PC-9 (cell line): ENCODE measurements at regions not wholly inside any gene's neighbourhood (a gene's known extent, or its start where the extent isn't known, plus 50 kb on each side); places are given as distances from the start of the nearest gene placed in this dataset.
"Not testable (repeated sequence)": the region's sequence is repeated elsewhere in the genome, so short reads cannot be mapped to it uniquely, and the experiment has no call there.

ENCODE experiments used
- BruUV-seq: library from RNA; stranded (reverse); fragments of 400-500 nt; replicated peaks from 2 replicates; lab custom pipeline; 2021; lab: Mats Ljungman, UMichigan
- CTCF ChIA-PET: fragments of 300-600 bp; sonication (Branson Sonifier 250); formaldehyde crosslinking; loops from one replicate; lab custom pipeline; 2022; ENCODE audit warnings: antibody characterized with exemption; lab: Charles Lee
- POLR2A ChIA-PET: fragments of 300-600 bp; sonication (Branson Sonifier 250); formaldehyde crosslinking; loops from one replicate; lab custom pipeline; 2022; ENCODE audit warnings: antibody characterized with exemption; ENCODE audit not compliant: unreplicated experiment; lab: Charles Lee
- DNase-seq, 2 experiments: peaks; one replicate each; pipeline versions ENCODE4 v3.0.0 to v3.0.0-alpha.2; 2015 to 2022; ENCODE audit warnings: mixed read lengths in 1 of 2
- H2AFZ ChIP-seq: fragments of 200-600 bp; sonication (generic); 2 replicates; pipeline ENCODE4 v1.8.1; 2017; ENCODE audit warnings: antibody characterized with exemption
- H3F3A ChIP-seq: fragments of 200-600 bp; sonication (generic); 2 replicates; pipeline ENCODE4 v1.8.1; 2017; ENCODE audit warnings: antibody characterized with exemption, mild to moderate bottlenecking, low read depth; ENCODE audit not compliant: insufficient read depth
- H3K27ac ChIP-seq: fragments of 200-600 bp; sonication (generic); 2 replicates; pipeline ENCODE4 v1.6.1; 2016; ENCODE audit warnings: mixed run types
- H3K27me3 ChIP-seq: fragments of 200-600 bp; sonication (generic); 2 replicates; pipeline ENCODE4 v1.6.1; 2016; ENCODE audit warnings: low read depth, mixed run types; ENCODE audit not compliant: insufficient read depth
- H3K36me3 ChIP-seq: fragments of 200-600 bp; sonication (generic); 2 replicates; pipeline ENCODE4 v1.6.1; 2016; ENCODE audit warnings: low read depth, mixed run types
- H3K4me1 ChIP-seq: fragments of 200-600 bp; sonication (generic); replicated peaks from 2 replicates; pipeline ENCODE4 v1.6.1; 2016; ENCODE audit warnings: mixed run types; ENCODE audit not compliant: insufficient read depth
- H3K4me2 ChIP-seq: fragments of 200-600 bp; sonication (generic); 2 replicates; pipeline ENCODE4 v1.6.1; 2017; ENCODE audit warnings: mixed run types
- H3K4me3 ChIP-seq: fragments of 200-600 bp; sonication (generic); 2 replicates; pipeline ENCODE4 v1.6.1; 2016; ENCODE audit warnings: mixed run types
- H3K79me2 ChIP-seq: fragments of 200-600 bp; sonication (generic); 2 replicates; pipeline ENCODE4 v1.6.1; 2017; ENCODE audit warnings: low read depth, mixed run types
- H3K9me2 ChIP-seq: fragments of 200-600 bp; sonication (generic); 2 replicates; pipeline ENCODE4 v1.8.1; 2017; ENCODE audit warnings: mild to moderate bottlenecking; ENCODE audit not compliant: insufficient read depth
- H3K9me3 ChIP-seq: fragments of 200-600 bp; sonication (generic); 2 replicates; pipeline ENCODE4 v1.8.1; 2016; ENCODE audit warnings: low read depth; ENCODE audit not compliant: insufficient read depth
- H4K20me1 ChIP-seq: fragments of 200-600 bp; sonication (generic); 2 replicates; pipeline ENCODE4 v1.8.1; 2017; ENCODE audit not compliant: insufficient read depth
- EZH2 ChIP-seq: fragments of 200-600 bp; sonication (generic); IDR thresholded peaks from 2 replicates; pipeline ENCODE4 v1.8.0; 2017; ENCODE audit warnings: antibody characterized with exemption, low read depth
- intact Hi-C: fragments of 100-400 bp; cut with micrococcal nuclease; formaldehyde crosslinking; loops from one replicate; pipeline ENCODE4 v1.10.0; 2022; ENCODE audit not compliant: unreplicated experiment
- TF ChIP-seq, protein P1 (sequence below): fragments of 200-600 bp; sonication (generic); conservative IDR thresholded peaks from 2 replicates; pipeline ENCODE4 v1.6.1; 2017; ENCODE audit warnings: mixed run types, antibody characterized with exemption, mild to moderate bottlenecking, moderate library complexity

DNA sequence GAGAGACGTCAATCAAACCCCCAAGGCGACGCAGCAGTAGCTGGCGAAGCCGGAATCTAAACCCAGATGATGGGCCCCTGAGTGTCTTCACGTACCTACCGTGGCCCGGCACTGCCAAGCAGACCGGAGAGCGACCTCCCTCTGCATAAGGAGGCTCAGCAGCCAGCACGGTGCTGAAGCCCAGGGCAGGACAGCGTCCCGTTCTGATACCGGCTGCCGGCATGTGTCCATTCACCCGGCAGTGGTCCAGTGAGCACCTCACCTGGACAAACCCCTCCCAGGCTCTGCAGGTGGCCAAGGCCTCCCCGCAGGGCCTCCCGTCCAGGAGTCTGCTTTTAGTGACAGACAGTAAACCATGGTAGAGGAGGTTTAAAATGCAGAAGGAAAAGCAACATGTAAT, 142.0 kb downstream of the BRD1 start:
- H3K9me3 ChIP-seq, result no peaks in the 10 kb centered on the region
- no peaks in the 10 kb centered on the region for H3K36me3 ChIP-seq
- no peaks in the 10 kb centered on the region for H3K79me2 ChIP-seq
- peaks cover 95% of the 10 kb centered on the region for H3K27me3 ChIP-seq
- H3K4me2 ChIP-seq, result no peak overlapping the region
- intact Hi-C loops, result no loop called here
- H3K4me1 ChIP-seq, result no peaks in the 10 kb centered on the region
- ChIA-PET CTCF (no interaction called here), POLR2A (no interaction called here)
- TF ChIP-seq EZH2, result no peak
- peaks cover 6% of the 10 kb centered on the region; the same call in 1 of the 2 replicates for H4K20me1 ChIP-seq
- no TSS peak for BruUV-seq
- no peak for DNase-seq
- H3K4me3 ChIP-seq, result no peak overlapping the region
- H3K9me2 ChIP-seq, result no peaks in the 10 kb centered on the region
- no peak overlapping the region for H3K27ac ChIP-seq
- no peak overlapping the region for H2AFZ ChIP-seq
- no peaks in the 10 kb centered on the region for H3F3A ChIP-seq

GRCh38 chr22:49685116-49685515, 142.6 kb downstream of the BRD1 start:
- Histone ChIP-seq H2AFZ (no peak overlapping the region), H3K79me2 (no peaks in the 10 kb centered on the region), H4K20me1 (peaks cover 6% of the 10 kb centered on the region; the same call in 1 of the 2 replicates), H3K4me3 (no peak overlapping the region), H3K4me1 (no peaks in the 10 kb centered on the region), H3K4me2 (no peak overlapping the region), H3K9me2 (no peaks in the 10 kb centered on the region), H3K27me3 (peaks cover 95% of the 10 kb centered on the region), H3K36me3 (no peaks in the 10 kb centered on the region), H3F3A (no peaks in the 10 kb centered on the region), H3K9me3 (no peaks in the 10 kb centered on the region), H3K27ac (no peak overlapping the region)
- BruUV-seq, result no TSS peak
- ChIA-PET POLR2A (no interaction called here), CTCF (no interaction called here)
- DNase-seq, result no peak
- TF ChIP-seq, protein P1, sequence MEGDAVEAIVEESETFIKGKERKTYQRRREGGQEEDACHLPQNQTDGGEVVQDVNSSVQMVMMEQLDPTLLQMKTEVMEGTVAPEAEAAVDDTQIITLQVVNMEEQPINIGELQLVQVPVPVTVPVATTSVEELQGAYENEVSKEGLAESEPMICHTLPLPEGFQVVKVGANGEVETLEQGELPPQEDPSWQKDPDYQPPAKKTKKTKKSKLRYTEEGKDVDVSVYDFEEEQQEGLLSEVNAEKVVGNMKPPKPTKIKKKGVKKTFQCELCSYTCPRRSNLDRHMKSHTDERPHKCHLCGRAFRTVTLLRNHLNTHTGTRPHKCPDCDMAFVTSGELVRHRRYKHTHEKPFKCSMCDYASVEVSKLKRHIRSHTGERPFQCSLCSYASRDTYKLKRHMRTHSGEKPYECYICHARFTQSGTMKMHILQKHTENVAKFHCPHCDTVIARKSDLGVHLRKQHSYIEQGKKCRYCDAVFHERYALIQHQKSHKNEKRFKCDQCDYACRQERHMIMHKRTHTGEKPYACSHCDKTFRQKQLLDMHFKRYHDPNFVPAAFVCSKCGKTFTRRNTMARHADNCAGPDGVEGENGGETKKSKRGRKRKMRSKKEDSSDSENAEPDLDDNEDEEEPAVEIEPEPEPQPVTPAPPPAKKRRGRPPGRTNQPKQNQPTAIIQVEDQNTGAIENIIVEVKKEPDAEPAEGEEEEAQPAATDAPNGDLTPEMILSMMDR, result no peak
- TF ChIP-seq EZH2, result no peak
- intact Hi-C loops, result no loop called here

GRCh38 chr22:49683032-49683431, 144.6 kb downstream of the BRD1 start:
- no TSS peak for BruUV-seq
- no peak for TF ChIP-seq EZH2
- TF ChIP-seq, protein P1, result no peak

DNA sequence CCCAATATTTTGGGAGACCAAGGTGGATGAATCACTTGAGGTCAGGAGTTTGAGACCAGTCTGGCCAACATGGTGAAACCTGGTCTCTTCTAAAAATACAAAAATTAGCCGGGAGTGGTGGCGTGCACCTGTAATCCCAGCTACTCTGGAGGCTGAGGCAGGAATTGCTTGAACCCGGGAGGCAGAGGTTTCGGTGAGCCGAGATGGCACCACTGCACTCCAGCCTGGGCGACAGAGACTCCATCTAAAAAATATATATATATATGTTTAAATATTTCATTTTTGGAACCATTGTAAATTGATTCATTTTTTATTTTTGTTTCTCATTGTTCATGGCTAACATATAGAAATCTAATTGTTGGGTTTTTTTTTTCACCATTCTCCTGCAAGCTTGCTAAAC, 146.9 kb downstream of the BRD1 start:
- H2AFZ ChIP-seq, H3K4me2 ChIP-seq, H4K20me1 ChIP-seq, H3K36me3 ChIP-seq, DNase-seq, H3K9me3 ChIP-seq, BruUV-seq, CTCF ChIA-PET, H3K9me2 ChIP-seq, H3K4me1 ChIP-seq, H3K27ac ChIP-seq, H3K79me2 ChIP-seq, H3F3A ChIP-seq, POLR2A ChIA-PET, H3K4me3 ChIP-seq, intact Hi-C loops: not testable (repeated sequence)
- H3K27me3 ChIP-seq, result peaks cover 95% of the 10 kb centered on the region

More at GRCh38 chr22:49683032-49683431, 144.6 kb downstream of the BRD1 start:
- Histone ChIP-seq H3K79me2 (no peaks in the 10 kb centered on the region), H4K20me1 (peaks cover 6% of the 10 kb centered on the region; the same call in 1 of the 2 replicates), H3K27ac (no peak overlapping the region), H3K4me1 (no peaks in the 10 kb centered on the region), H3F3A (no peaks in the 10 kb centered on the region), H3K4me2 (no peak overlapping the region), H2AFZ (no peak overlapping the region), H3K9me2 (no peaks in the 10 kb centered on the region), H3K36me3 (no peaks in the 10 kb centered on the region), H3K4me3 (no peak overlapping the region), H3K9me3 (no peaks in the 10 kb centered on the region), H3K27me3 (peaks cover 95% of the 10 kb centered on the region)
- intact Hi-C loops, result no loop called here
- ChIA-PET CTCF (no interaction called here), POLR2A (no interaction called here)
- no peak for DNase-seq
